ENCODE measurements at regions not wholly inside any gene's neighbourhood (a gene's known extent, or its start where the extent isn't known, plus 50 kb on each side); places are given as distances from the start of the nearest gene placed in this dataset.

GRCh38 chr3:170752571-170753155 lies 117.3 kb downstream of the RPL22L1 start:
- no peak for DNase-seq (ENCODE audit: low spot score)

- peak; percentile 29 for DNase-seq (ENCODE audit: low spot score)
Measured at GRCh38 chr3:170751899-170752293, 118.1 kb downstream of the RPL22L1 start.

- DNase-seq (ENCODE audit: low spot score), result no peak
Measured at GRCh38 chr3:170751083-170751898, 118.7 kb downstream of the RPL22L1 start.

- no peak for DNase-seq (ENCODE audit: low spot score)
Measured at GRCh38 chr3:170750478-170750830, 119.5 kb downstream of the RPL22L1 start.

GRCh38 chr3:170749765-170750477 lies 120.1 kb downstream of the RPL22L1 start:
- DNase-seq (ENCODE audit: low spot score), result no peak

- no peak for DNase-seq (ENCODE audit: low spot score)
Measured at GRCh38 chr3:170749185-170749584, 120.8 kb downstream of the RPL22L1 start.

GRCh38 chr3:170746175-170746942 lies 123.6 kb downstream of the RPL22L1 start:
- DNase-seq (ENCODE audit: low spot score), result no peak

- no peak for DNase-seq (ENCODE audit: low spot score)
Measured at GRCh38 chr3:170745211-170745718, 124.7 kb downstream of the RPL22L1 start.

GRCh38 chr3:170741756-170742529 lies 128.1 kb downstream of the RPL22L1 start:
- no peak for DNase-seq (ENCODE audit: low spot score)

- peak; percentile 85 for DNase-seq (ENCODE audit: low spot score)
Measured at GRCh38 chr3:170740726-170741591, 129.0 kb downstream of the RPL22L1 start.

GRCh38 chr3:170740285-170740684 lies 129.7 kb downstream of the RPL22L1 start:
- no peak for DNase-seq (ENCODE audit: low spot score)

GRCh38 chr3:170739410-170739809 lies 130.6 kb downstream of the RPL22L1 start:
- DNase-seq (ENCODE audit: low spot score), result no peak

- DNase-seq (ENCODE audit: low spot score), result no peak
Measured at GRCh38 chr3:170738766-170739165, 131.2 kb downstream of the RPL22L1 start.

- DNase-seq (ENCODE audit: low spot score), result no peak
Measured at GRCh38 chr3:170737498-170738162, 132.4 kb downstream of the RPL22L1 start.

- DNase-seq (ENCODE audit: low spot score), result no peak
Measured at GRCh38 chr3:170735821-170736220, 134.2 kb downstream of the RPL22L1 start.

GRCh38 chr3:170734735-170735065 lies 135.3 kb downstream of the RPL22L1 start:
- no peak for DNase-seq (ENCODE audit: low spot score)

GRCh38 chr3:170734043-170734734 lies 135.8 kb downstream of the RPL22L1 start:
- DNase-seq (ENCODE audit: low spot score), result no peak

GRCh38 chr3:170732660-170733245 lies 137.2 kb downstream of the RPL22L1 start:
- DNase-seq (ENCODE audit: low spot score), result no peak

GRCh38 chr3:170731281-170731680 lies 138.7 kb downstream of the RPL22L1 start:
- DNase-seq (ENCODE audit: low spot score), result no peak

Data from Ammon's horn (tissue), 1 donor.